ENCODE measurements at regions not wholly inside any gene's neighbourhood (a gene's known extent, or its start where the extent isn't known, plus 50 kb on each side); places are given as distances from the start of the nearest gene placed in this dataset.

GRCh38 chr10:4050061-4050460 is 265.1 kb upstream of the KLF6 start:
- H3K36me3 ChIP-seq (ENCODE audit: insufficient read depth, low read depth, low read length) = no peaks in the 10 kb centered on the region
- H3K4me3 ChIP-seq (ENCODE audit: low read length) = no peak overlapping the region
- H3K4me1 ChIP-seq (ENCODE audit: insufficient read depth, low read length) = no peaks in the 10 kb centered on the region
- H3K9ac ChIP-seq (ENCODE audit: low read depth, low read length) = no peak overlapping the region
- H3K9me3 ChIP-seq (ENCODE audit: insufficient read depth, low read depth, low read length) = no peaks in the 10 kb centered on the region
- H3K27me3 ChIP-seq (ENCODE audit: insufficient read depth, low read length) = no peaks in the 10 kb centered on the region
- no peak overlapping the region for H3K27ac ChIP-seq (ENCODE audit: low read length)

GRCh38 chr10:4049348-4049747 is 264.3 kb upstream of the KLF6 start:
- Histone ChIP-seq H3K9me3 (ENCODE audit: insufficient read depth, low read depth, low read length) (no peaks in the 10 kb centered on the region), H3K9ac (ENCODE audit: low read depth, low read length) (no peak overlapping the region), H3K27ac (ENCODE audit: low read length) (no peak overlapping the region), H3K36me3 (ENCODE audit: insufficient read depth, low read depth, low read length) (no peaks in the 10 kb centered on the region), H3K4me1 (ENCODE audit: insufficient read depth, low read length) (no peaks in the 10 kb centered on the region), H3K4me3 (ENCODE audit: low read length) (no peak overlapping the region), H3K27me3 (ENCODE audit: insufficient read depth, low read length) (no peaks in the 10 kb centered on the region)

GRCh38 chr10:4048236-4048864 is 263.3 kb upstream of the KLF6 start:
- no peak overlapping the region for H3K27ac ChIP-seq (ENCODE audit: low read length)
- no peak overlapping the region for H3K9ac ChIP-seq (ENCODE audit: low read depth, low read length)

GRCh38 chr10:4046712-4047354 is 261.8 kb upstream of the KLF6 start:
- Histone ChIP-seq H3K27me3 (ENCODE audit: insufficient read depth, low read length) (no peaks in the 10 kb centered on the region), H3K4me1 (ENCODE audit: insufficient read depth, low read length) (no peaks in the 10 kb centered on the region), H3K27ac (ENCODE audit: low read length) (no peak overlapping the region), H3K36me3 (ENCODE audit: insufficient read depth, low read depth, low read length) (no peaks in the 10 kb centered on the region), H3K9me3 (ENCODE audit: insufficient read depth, low read depth, low read length) (peaks cover 3% of the 10 kb centered on the region; the same call in 1 of the 2 replicates), H3K4me3 (ENCODE audit: low read length) (no peak overlapping the region), H3K9ac (ENCODE audit: low read depth, low read length) (no peak overlapping the region)

More at GRCh38 chr10:4048236-4048864, 263.3 kb upstream of the KLF6 start:
- no peaks in the 10 kb centered on the region for H3K9me3 ChIP-seq (ENCODE audit: insufficient read depth, low read depth, low read length)
- no peak overlapping the region for H3K4me3 ChIP-seq (ENCODE audit: low read length)
- no peaks in the 10 kb centered on the region for H3K27me3 ChIP-seq (ENCODE audit: insufficient read depth, low read length)
- no peaks in the 10 kb centered on the region for H3K4me1 ChIP-seq (ENCODE audit: insufficient read depth, low read length)
- no peaks in the 10 kb centered on the region for H3K36me3 ChIP-seq (ENCODE audit: insufficient read depth, low read depth, low read length)

- Histone ChIP-seq H3K9ac (ENCODE audit: low read depth, low read length) (no peak overlapping the region), H3K36me3 (ENCODE audit: insufficient read depth, low read depth, low read length) (no peaks in the 10 kb centered on the region), H3K27ac (ENCODE audit: low read length) (no peak overlapping the region), H3K27me3 (ENCODE audit: insufficient read depth, low read length) (no peaks in the 10 kb centered on the region), H3K4me1 (ENCODE audit: insufficient read depth, low read length) (no peaks in the 10 kb centered on the region), H3K4me3 (ENCODE audit: low read length) (no peak overlapping the region), H3K9me3 (ENCODE audit: insufficient read depth, low read depth, low read length) (peaks cover 11% of the 10 kb centered on the region)
Observed at GRCh38 chr10:4046030-4046429, 261.0 kb upstream of the KLF6 start.

GRCh38 chr10:4043897-4044665 is 259.1 kb upstream of the KLF6 start:
- H3K9me3 ChIP-seq (ENCODE audit: insufficient read depth, low read depth, low read length) = peaks cover 16% of the 10 kb centered on the region
- H3K27me3 ChIP-seq (ENCODE audit: insufficient read depth, low read length) = no peaks in the 10 kb centered on the region
- no peak overlapping the region for H3K9ac ChIP-seq (ENCODE audit: low read depth, low read length)
- no peaks in the 10 kb centered on the region for H3K4me1 ChIP-seq (ENCODE audit: insufficient read depth, low read length)
- H3K36me3 ChIP-seq (ENCODE audit: insufficient read depth, low read depth, low read length) = no peaks in the 10 kb centered on the region
- no peak overlapping the region for H3K27ac ChIP-seq (ENCODE audit: low read length)
- H3K4me3 ChIP-seq (ENCODE audit: low read length) = no peak overlapping the region

GRCh38 chr10:4041635-4042034 is 256.6 kb upstream of the KLF6 start:
- no peaks in the 10 kb centered on the region for H3K27me3 ChIP-seq (ENCODE audit: insufficient read depth, low read length)
- H3K4me3 ChIP-seq (ENCODE audit: low read length) = no peak overlapping the region
- no peaks in the 10 kb centered on the region for H3K36me3 ChIP-seq (ENCODE audit: insufficient read depth, low read depth, low read length)
- no peak overlapping the region for H3K27ac ChIP-seq (ENCODE audit: low read length)
- H3K4me1 ChIP-seq (ENCODE audit: insufficient read depth, low read length) = no peaks in the 10 kb centered on the region
- H3K9ac ChIP-seq (ENCODE audit: low read depth, low read length) = no peak overlapping the region
- peaks cover 16% of the 10 kb centered on the region for H3K9me3 ChIP-seq (ENCODE audit: insufficient read depth, low read depth, low read length)

- H3K4me1 ChIP-seq (ENCODE audit: insufficient read depth, low read length) = no peaks in the 10 kb centered on the region
- peaks cover 16% of the 10 kb centered on the region for H3K9me3 ChIP-seq (ENCODE audit: insufficient read depth, low read depth, low read length)
- no peak overlapping the region for H3K4me3 ChIP-seq (ENCODE audit: low read length)
- H3K36me3 ChIP-seq (ENCODE audit: insufficient read depth, low read depth, low read length) = no peaks in the 10 kb centered on the region
- no peaks in the 10 kb centered on the region for H3K27me3 ChIP-seq (ENCODE audit: insufficient read depth, low read length)
- no peak overlapping the region for H3K9ac ChIP-seq (ENCODE audit: low read depth, low read length)
- H3K27ac ChIP-seq (ENCODE audit: low read length) = no peak overlapping the region
Observed at GRCh38 chr10:4038000-4038399, 253.0 kb upstream of the KLF6 start.

GRCh38 chr10:4035599-4035945 is 250.6 kb upstream of the KLF6 start:
- Histone ChIP-seq H3K36me3 (ENCODE audit: insufficient read depth, low read depth, low read length) (no peaks in the 10 kb centered on the region), H3K4me3 (ENCODE audit: low read length) (no peak overlapping the region), H3K27me3 (ENCODE audit: insufficient read depth, low read length) (no peaks in the 10 kb centered on the region), H3K27ac (ENCODE audit: low read length) (no peak overlapping the region), H3K9ac (ENCODE audit: low read depth, low read length) (no peak overlapping the region), H3K4me1 (ENCODE audit: insufficient read depth, low read length) (no peaks in the 10 kb centered on the region), H3K9me3 (ENCODE audit: insufficient read depth, low read depth, low read length) (peaks cover under 1% of the 10 kb centered on the region; the same call in 1 of the 2 replicates)

- no peak overlapping the region for H3K9ac ChIP-seq (ENCODE audit: low read depth, low read length)
- H3K4me3 ChIP-seq (ENCODE audit: low read length) = no peak overlapping the region
- no peaks in the 10 kb centered on the region for H3K9me3 ChIP-seq (ENCODE audit: insufficient read depth, low read depth, low read length)
- no peaks in the 10 kb centered on the region for H3K36me3 ChIP-seq (ENCODE audit: insufficient read depth, low read depth, low read length)
- H3K27me3 ChIP-seq (ENCODE audit: insufficient read depth, low read length) = no peaks in the 10 kb centered on the region
- H3K4me1 ChIP-seq (ENCODE audit: insufficient read depth, low read length) = no peaks in the 10 kb centered on the region
- H3K27ac ChIP-seq (ENCODE audit: low read length) = no peak overlapping the region
Observed at GRCh38 chr10:4034907-4035598, 250.0 kb upstream of the KLF6 start.

- Histone ChIP-seq H3K27ac (ENCODE audit: low read length) (no peak overlapping the region), H3K9ac (ENCODE audit: low read depth, low read length) (no peak overlapping the region), H3K27me3 (ENCODE audit: insufficient read depth, low read length) (no peaks in the 10 kb centered on the region), H3K4me3 (ENCODE audit: low read length) (no peak overlapping the region), H3K4me1 (ENCODE audit: insufficient read depth, low read length) (no peaks in the 10 kb centered on the region), H3K36me3 (ENCODE audit: insufficient read depth, low read depth, low read length) (no peaks in the 10 kb centered on the region), H3K9me3 (ENCODE audit: insufficient read depth, low read depth, low read length) (no peaks in the 10 kb centered on the region)
Observed at GRCh38 chr10:4033341-4033896, 248.4 kb upstream of the KLF6 start.
